PC-3 (cell line): ENCODE measurements at regions not wholly inside any gene's neighbourhood (a gene's known extent, or its start where the extent isn't known, plus 50 kb on each side); places are given as distances from the start of the nearest gene placed in this dataset.

ENCODE experiments used
- CTCF ChIP-seq: fragments of 300-600 bp; sonication (generic); conservative IDR thresholded peaks from 2 replicates; pipeline ENCODE4 v1.5.1; 2017; ENCODE audit warnings: antibody characterized with exemption, low read depth, mild to moderate bottlenecking, low read length
- EZH2 ChIP-seq: fragments of 300-600 bp; sonication (generic); IDR thresholded peaks from one replicate; pipeline ENCODE4 v1.6.1; 2017; ENCODE audit warnings: antibody characterized with exemption, mild to moderate bottlenecking, low read length; ENCODE audit not compliant: unreplicated experiment

GRCh38 chr3:30166535-30166934 lies 439.9 kb upstream of the TGFBR2 start:
- TF ChIP-seq CTCF (no peak), EZH2 (no peak)
